HG03558 (cell line): ENCODE measurements at regions not wholly inside any gene's neighbourhood (a gene's known extent, or its start where the extent isn't known, plus 50 kb on each side); places are given as distances from the start of the nearest gene placed in this dataset.

Source experiments
- ATAC-seq: cut with Tn5 transposase; IDR thresholded peaks from one replicate; pipeline ENCODE4 v1.9.1; 2021; ENCODE audit warnings: moderate number of reproducible peaks; ENCODE audit not compliant: unreplicated experiment; ENCODE audit errors: extremely low read depth

DNA sequence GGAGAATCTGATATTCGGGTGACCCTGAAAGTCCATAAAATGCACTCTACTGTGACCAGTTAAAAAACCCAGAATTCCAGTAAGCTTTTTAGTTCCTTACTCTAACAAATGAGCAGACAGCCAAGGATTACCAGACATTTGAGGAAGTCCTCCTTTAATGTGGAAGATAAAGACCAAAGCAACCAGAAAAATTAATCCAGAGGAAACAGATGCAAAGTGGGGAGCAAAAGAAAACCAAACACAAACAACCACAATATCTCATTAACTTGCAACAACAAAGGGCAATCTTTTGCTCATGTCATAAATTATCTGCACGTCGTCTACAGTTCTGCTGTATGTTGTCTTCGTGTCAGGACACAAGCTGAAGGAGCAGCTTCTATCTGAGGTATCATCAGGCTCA, 164.4 kb downstream of the PJA1 start:
- no peak for ATAC-seq

DNA sequence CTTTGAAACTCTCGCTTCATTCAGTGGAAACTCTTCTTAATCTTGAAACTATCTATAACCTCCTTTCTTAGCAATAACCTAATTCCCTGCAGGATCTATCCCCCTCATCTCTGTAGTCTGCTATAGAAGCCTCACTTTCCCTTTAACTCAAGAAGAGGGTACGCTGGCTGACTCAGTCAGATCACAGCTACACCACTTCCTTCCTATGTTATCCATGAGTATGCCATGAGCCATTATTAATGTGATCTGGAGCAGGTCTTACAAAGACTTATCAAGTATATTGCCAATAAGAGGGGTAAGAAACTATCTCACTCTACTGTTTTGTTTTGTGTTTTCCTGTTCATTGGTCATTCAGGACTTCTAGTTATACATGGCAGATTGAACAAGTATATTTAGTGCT, 165.3 kb downstream of the PJA1 start:
- ATAC-seq: no peak

- ATAC-seq: no peak
Measured at GRCh38 chrX:68999356-68999755, 165.9 kb downstream of the PJA1 start.

GRCh38 chrX:68998716-68999115, 166.5 kb downstream of the PJA1 start:
- ATAC-seq: no peak

GRCh38 chrX:68997911-68998310, 167.3 kb downstream of the PJA1 start:
- ATAC-seq: no peak

GRCh38 chrX:68997511-68997910, 167.7 kb downstream of the PJA1 start:
- no peak for ATAC-seq

GRCh38 chrX:68995780-68996551, 167.1 kb downstream of the EFNB1 start:
- ATAC-seq: no peak

DNA sequence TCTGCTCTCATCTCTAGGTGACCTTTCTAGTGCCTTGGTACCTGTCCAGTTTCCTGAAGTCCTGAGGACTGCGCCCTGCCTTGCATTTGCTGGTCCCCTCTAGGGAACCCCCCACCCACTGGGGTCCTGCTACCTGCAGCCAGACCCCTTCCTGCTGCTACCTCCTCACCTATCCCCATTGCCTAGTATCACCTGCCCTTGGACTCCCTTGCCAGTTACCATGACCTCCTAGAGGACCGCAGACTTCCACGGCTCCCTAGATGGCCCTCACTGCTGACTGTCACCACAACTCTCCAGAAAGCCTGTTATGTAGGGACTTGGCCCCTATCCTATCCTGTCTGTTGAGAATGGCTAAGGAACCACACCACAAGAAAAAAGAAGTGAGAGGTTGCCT, 166.6 kb downstream of the EFNB1 start:
- ATAC-seq: no peak

DNA sequence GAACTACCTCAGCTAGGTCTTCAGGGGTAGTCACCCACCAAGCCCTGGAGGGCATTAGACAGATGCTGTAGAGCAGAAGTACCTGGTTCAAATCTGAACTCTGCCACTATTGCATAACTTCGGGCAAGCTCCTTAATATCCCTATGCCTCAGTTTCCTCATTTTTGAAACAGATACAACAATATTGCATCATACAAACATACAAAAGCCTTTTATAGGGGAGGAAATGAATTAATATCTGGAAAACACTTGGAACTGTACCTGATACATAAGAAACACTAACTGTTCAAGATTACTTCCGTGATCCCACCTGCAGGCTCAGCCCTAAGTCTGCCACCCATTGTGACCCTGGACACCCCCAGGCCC, 166.1 kb downstream of the EFNB1 start:
- ATAC-seq: no peak

DNA sequence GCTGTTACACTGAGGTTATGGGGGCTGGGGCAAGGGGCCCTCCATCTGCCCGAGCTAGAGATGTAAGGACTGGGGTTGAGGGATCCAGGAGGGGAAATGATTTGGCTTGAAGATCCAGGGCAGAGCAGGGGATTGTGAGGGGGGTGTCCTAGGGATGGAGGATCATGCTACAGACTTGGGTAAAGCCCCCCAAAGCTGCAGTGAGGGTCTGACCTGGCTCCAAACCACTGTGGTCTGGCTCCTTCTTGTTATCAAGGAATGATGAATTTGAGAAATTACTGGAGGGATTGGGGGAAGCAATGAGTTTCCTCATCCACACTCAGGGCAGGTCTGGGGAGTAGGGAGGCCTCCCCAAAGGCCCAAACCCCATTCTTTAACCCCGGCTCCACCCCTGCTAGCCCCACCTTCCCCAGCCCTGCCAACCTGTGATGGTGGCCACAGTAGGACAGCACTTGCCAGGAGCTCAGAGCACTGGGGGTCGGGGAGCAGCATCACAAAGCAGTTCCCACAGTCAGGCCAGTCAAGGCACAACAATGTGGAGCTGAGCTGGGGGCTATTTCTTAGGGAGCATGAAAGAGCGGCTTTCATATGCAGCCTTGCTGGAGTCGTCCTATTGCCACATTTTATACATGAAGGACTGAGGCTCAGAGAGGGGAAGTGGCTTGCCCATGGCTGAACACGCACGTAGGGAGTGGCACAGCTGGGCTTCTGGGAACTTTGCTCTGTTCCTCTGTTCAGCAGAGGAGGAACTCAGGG, 165.5 kb downstream of the EFNB1 start:
- ATAC-seq: no peak

- no peak for ATAC-seq
Measured at GRCh38 chrX:68992821-68993397, 164.1 kb downstream of the EFNB1 start.

DNA sequence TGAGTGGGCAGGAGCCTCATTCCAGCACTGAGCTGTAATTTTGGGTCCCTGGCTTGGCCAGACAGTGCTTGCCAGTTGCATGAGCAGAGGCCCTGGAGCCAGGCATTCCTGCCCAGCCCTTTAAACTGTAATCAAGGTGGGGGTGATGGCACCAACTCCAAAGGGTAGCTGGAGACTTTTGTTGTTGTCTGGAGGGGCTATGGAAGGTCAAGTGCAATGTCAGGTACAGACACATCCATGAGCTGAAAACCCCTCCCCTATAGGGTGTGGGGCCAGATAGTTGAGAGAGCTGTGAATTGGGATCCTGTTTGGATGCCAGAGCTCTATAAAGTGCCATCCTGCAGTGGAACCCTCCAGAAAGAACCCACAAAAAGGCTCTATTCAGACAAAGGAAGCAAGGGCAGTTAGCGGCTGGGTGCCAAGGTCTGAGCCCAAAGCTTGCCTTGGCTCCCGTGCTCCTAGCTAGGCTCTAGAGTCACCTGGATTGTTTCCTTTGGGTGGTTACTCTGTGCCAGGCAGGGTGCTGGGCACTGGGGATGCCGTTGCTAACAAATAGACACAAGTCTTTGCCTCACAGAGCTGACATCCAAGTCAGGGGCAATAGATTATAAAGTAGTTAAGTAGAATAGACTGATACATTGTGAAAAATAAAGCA, 163.0 kb downstream of the EFNB1 start:
- ATAC-seq: no peak

- no peak for ATAC-seq
Measured at GRCh38 chrX:68990948-68991347, 162.1 kb downstream of the EFNB1 start.

- no peak for ATAC-seq
Measured at GRCh38 chrX:68989865-68990606, 161.2 kb downstream of the EFNB1 start.

DNA sequence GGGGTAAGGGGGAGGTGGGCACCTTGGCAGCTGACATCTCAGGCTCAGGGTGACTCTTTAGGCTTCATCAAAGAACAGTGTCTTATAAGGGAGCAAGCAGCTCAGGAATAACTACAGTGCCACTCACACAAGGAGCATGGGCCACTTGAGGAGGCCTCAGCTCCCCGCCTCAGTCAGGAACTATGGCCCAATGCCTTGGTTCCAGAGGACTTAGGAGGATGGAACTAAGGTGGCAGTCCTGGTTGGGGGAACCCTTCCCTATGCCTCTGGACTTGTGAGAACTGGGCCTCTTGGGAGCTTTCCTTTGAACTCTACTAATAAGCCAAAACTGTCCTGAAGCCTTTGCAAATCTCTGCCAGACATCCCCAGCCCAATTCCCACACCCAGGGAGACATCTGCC, 160.6 kb downstream of the EFNB1 start:
- ATAC-seq: no peak

- ATAC-seq: no peak
Measured at GRCh38 chrX:68988865-68989264, 160.0 kb downstream of the EFNB1 start.

DNA sequence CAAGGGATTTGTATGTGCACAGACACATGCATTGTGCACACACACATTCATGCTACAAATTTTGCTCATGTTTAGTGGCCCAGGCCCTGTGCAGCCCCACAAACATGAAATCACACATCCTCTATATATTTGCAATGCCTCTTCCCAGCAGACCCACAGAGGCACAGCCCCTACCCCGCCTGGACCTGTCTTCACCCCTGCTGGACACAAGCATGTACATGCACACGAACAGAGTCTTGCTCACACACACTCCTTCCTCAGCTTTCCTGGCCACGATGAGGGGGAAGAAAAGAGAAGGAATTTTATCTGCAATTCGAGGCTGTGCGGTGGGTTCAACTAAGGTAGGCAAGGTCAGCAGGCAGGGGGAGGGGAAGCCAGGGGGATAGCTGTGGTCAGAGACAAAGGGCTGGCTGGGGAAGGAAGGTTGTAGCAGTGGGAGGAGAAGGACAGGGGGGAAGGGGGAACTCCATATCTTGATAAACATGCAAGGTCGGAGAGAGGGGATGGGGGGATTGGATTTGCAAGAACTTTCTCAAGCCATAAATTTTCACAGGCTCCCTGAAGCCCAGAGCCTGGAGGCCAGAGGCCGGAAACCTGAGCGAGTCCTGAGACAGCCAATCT, 156.4 kb downstream of the EFNB1 start:
- ATAC-seq: no peak

- no peak for ATAC-seq
Measured at GRCh38 chrX:68983004-68983857, 154.4 kb downstream of the EFNB1 start.

GRCh38 chrX:68982476-68982875, 153.7 kb downstream of the EFNB1 start:
- no peak for ATAC-seq
